Neutrophil (primary cell): ENCODE measurements at regions not wholly inside any gene's neighbourhood (a gene's known extent, or its start where the extent isn't known, plus 50 kb on each side); places are given as distances from the start of the nearest gene placed in this dataset.

Source experiments
- H3K27ac ChIP-seq: fragments of 200-600 bp; sonication (generic); 2 replicates; pipeline ENCODE4 v1.5.1; 2016; ENCODE audit warnings: mild to moderate bottlenecking, moderate library complexity
- H3K27me3 ChIP-seq: fragments of 200-600 bp; sonication (generic); 2 replicates; pipeline ENCODE4 v1.6.0; 2016; ENCODE audit warnings: mild to moderate bottlenecking
- H3K36me3 ChIP-seq: fragments of 200-600 bp; sonication (generic); 2 replicates; pipeline ENCODE4 v1.5.1; 2017
- H3K4me1 ChIP-seq, 2 experiments: fragments of 200-600 bp in 1 of 2; sonication (generic) in 1 of 2; 1 replicate in 1 of 2; 2 replicates in 1 of 2; pipeline versions ENCODE4 v1.5.1 to v1.6.1; 2013 to 2016; ENCODE audit warnings: low read depth in 1 of 2, low read length in 1 of 2, mild to moderate bottlenecking in 1 of 2, moderate library complexity in 1 of 2; ENCODE audit not compliant: control insufficient read depth in 1 of 2, insufficient read depth in 1 of 2
- H3K4me3 ChIP-seq, 2 experiments: fragments of 200-600 bp in 1 of 2; sonication (generic) in 1 of 2; 1 replicate in 1 of 2; 2 replicates in 1 of 2; pipeline ENCODE4 v1.5.1; 2013 to 2016; ENCODE audit warnings: low read depth in 1 of 2, low read length in 1 of 2, mild to moderate bottlenecking in 1 of 2, moderate library complexity in 1 of 2
- H3K9me3 ChIP-seq: fragments of 200-600 bp; sonication (generic); 2 replicates; pipeline ENCODE4 v1.5.1; 2016
- CTCF ChIP-seq: fragments of 200-600 bp; sonication (generic); IDR thresholded peaks from 2 replicates; pipeline ENCODE4 v1.5.1; 2016; ENCODE audit warnings: antibody characterized with exemption

DNA sequence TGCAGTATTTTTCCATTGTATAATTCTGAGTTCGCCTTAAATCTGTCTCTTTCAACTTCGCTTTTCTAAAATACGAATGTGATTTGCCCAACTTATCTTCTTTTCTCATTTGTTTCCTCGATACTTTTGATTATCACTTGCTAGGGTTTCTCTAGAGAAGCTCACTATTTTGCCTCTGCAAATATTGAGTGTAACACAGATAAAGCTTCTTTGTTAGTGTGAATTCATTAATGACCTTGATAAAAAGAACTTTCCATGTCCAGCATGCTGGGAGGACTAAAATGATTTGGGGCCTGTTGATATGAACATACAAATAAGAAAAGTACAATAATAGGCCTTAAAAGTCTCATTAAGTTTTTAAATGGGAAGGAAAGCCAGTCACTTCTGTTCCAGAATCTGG lies 303.3 kb downstream of the MAP2K6 start:
- Histone ChIP-seq H3K9me3 (no peaks in the 10 kb centered on the region), H3K4me3 (no peak overlapping the region), H3K27ac (no peak overlapping the region), H3K4me1 (no peaks in the 10 kb centered on the region), H3K27me3 (no peaks in the 10 kb centered on the region), H3K36me3 (no peaks in the 10 kb centered on the region)
- TF ChIP-seq CTCF = no peak

DNA sequence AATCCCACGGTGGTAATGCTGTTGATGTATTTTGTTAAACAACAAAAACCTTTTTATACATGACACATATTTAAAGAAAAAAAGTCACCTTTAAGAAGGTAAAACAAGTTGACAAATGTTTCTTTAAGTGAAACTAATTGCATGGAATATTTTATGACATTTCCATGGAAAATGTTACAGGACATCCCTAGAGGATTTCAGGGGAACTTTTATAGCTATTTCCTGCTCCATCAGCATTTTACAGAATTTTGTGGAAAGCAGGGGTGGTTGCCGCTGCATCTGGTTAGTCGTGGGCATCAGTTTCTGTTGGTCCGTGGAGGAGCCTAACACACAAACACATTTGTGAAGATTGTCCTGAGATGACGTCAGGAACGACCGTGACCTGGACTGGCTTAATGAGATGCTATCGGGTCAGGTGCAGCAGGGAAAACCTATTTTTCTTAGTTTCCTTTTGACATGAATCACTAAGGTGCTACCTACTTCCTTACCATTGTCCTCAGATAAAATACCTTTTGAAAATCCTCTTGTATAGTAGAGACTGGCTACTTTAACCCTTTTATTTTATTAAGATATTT lies 305.1 kb downstream of the MAP2K6 start:
- Histone ChIP-seq H3K4me3 (no peak overlapping the region), H3K27ac (no peak overlapping the region), H3K9me3 (no peaks in the 10 kb centered on the region), H3K4me1 (no peaks in the 10 kb centered on the region), H3K36me3 (no peaks in the 10 kb centered on the region), H3K27me3 (no peaks in the 10 kb centered on the region)
- TF ChIP-seq CTCF = no peak

- H3K9me3 ChIP-seq = no peaks in the 10 kb centered on the region
- H3K27ac ChIP-seq = no peak overlapping the region
- no peak for TF ChIP-seq CTCF
Observed at GRCh38 chr17:69722518-69722917, 308.0 kb downstream of the MAP2K6 start.

DNA sequence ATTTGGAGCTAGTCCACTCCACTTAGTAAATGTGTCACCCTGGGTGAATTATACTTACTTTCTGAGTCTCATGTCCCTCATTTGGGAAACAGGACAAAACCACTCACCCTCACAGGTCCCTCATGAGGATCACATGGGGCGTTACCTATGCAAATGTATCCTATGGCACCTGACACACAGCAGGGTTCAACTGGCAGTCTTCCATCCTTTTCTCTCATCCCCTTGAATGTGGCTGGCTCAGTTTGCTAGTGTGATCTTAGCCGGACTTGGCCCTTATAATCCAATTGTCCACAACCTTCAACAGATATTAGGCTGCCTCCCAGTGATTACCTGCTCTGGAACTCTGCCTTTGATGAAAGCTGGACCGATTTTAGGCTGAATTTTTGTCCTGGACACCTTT lies 308.8 kb downstream of the MAP2K6 start:
- Histone ChIP-seq H3K27ac (no peak overlapping the region), H3K27me3 (no peaks in the 10 kb centered on the region), H3K9me3 (no peaks in the 10 kb centered on the region), H3K4me3 (no peak overlapping the region), H3K4me1 (no peaks in the 10 kb centered on the region), H3K36me3 (no peaks in the 10 kb centered on the region)
- no peak for TF ChIP-seq CTCF

More at GRCh38 chr17:69722518-69722917, 308.0 kb downstream of the MAP2K6 start:
- Histone ChIP-seq H3K36me3 (no peaks in the 10 kb centered on the region), H3K4me3 (no peak overlapping the region), H3K27me3 (no peaks in the 10 kb centered on the region), H3K4me1 (no peaks in the 10 kb centered on the region)

DNA sequence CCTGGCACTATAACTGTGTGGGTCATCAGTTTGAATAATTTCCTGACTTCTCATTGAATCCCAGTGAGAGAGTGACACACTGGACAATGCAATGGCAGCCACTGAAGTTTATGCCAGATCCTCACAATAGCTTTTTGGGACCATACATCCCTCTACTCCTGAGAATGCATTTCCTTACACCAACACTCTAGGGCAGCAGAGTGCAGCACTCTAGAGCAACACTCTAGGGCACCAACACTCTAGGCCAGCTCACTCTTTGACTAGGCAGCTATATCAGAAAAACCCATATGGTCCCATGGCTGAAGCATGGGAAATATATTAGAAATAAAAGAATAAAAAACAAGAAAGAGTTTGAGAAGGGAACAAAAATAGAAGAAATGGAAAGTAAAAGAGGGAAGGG lies 309.2 kb downstream of the MAP2K6 start:
- no peaks in the 10 kb centered on the region for H3K9me3 ChIP-seq
- no peak overlapping the region for H3K4me3 ChIP-seq
- no peaks in the 10 kb centered on the region for H3K4me1 ChIP-seq
- no peak for TF ChIP-seq CTCF
- no peaks in the 10 kb centered on the region for H3K27me3 ChIP-seq
- H3K36me3 ChIP-seq = no peaks in the 10 kb centered on the region
- no peak overlapping the region for H3K27ac ChIP-seq

GRCh38 chr17:69724238-69724637 lies 309.7 kb downstream of the MAP2K6 start:
- no peak for TF ChIP-seq CTCF
- Histone ChIP-seq H3K9me3 (no peaks in the 10 kb centered on the region), H3K4me3 (no peak overlapping the region), H3K4me1 (no peaks in the 10 kb centered on the region), H3K27me3 (no peaks in the 10 kb centered on the region), H3K27ac (no peak overlapping the region), H3K36me3 (no peaks in the 10 kb centered on the region)
